HCT116 (cell line): ENCODE measurements at regions not wholly inside any gene's neighbourhood (a gene's known extent, or its start where the extent isn't known, plus 50 kb on each side); places are given as distances from the start of the nearest gene placed in this dataset.

ENCODE experiments used
- ATAC-seq: fragments of 200-7000 bp; cut with Tn5 transposase; 2 replicates; pipeline ENCODE4 v1.9.1; 2020; ENCODE audit warnings: mild to moderate bottlenecking, moderate library complexity
- BruUV-seq: library from RNA; stranded (reverse); fragments of 400-500 nt; replicated peaks from 2 replicates; lab custom pipeline; 2021; lab: Mats Ljungman, UMichigan
- CTCF ChIA-PET: fragments of 300-600 bp; sonication (Branson Sonifier 250); formaldehyde crosslinking; loops from one replicate; lab custom pipeline; 2021; ENCODE audit warnings: antibody characterized with exemption; lab: Charles Lee
- POLR2A ChIA-PET: fragments of 300-600, 350-600 bp; sonication (Branson Sonifier 250); formaldehyde crosslinking; loops from one replicate; lab custom pipeline; 2021; ENCODE audit warnings: antibody characterized with exemption; lab: Charles Lee
- RAD21 ChIA-PET, 2 experiments: fragments of 300-600 bp; sonication (Branson Sonifier 250); formaldehyde crosslinking; loops; one replicate each; lab custom pipeline; 2023; ENCODE audit warnings: low total read pairs in 2 of 2; ENCODE audit not compliant: uncharacterized antibody in 2 of 2, unreplicated experiment in 2 of 2, low non-redundant PET in 1 of 2; lab: Charles Lee
- DNase-seq: peaks from one replicate; pipeline ENCODE4 v3.0.0-alpha.2; 2010; ENCODE audit warnings: low read depth, low spot score
- H2AFZ ChIP-seq: fragments of 200-600 bp; shearing (Covaris generic), sonication (generic); 2 replicates; pipeline ENCODE4 v1.6.1; 2017; ENCODE audit warnings: low read depth, mixed run types, mixed read lengths, antibody characterized with exemption, low read length; ENCODE audit not compliant: poor library complexity, severe bottlenecking
- H3K27ac ChIP-seq: 2 replicates; pipeline ENCODE4 v1.5.1; 2012; ENCODE audit warnings: low read depth, low read length
- H3K27me3 ChIP-seq: fragments of 200-600 bp; sonication (generic); 2 replicates; pipeline ENCODE4 v1.6.1; 2016; ENCODE audit warnings: mixed run types, low read length, mixed read lengths; ENCODE audit not compliant: insufficient read depth
- H3K36me3 ChIP-seq, 2 experiments: fragments of 200-500 bp in 1 of 2; fragments of 200-600 bp in 1 of 2; sonication (Bioruptor generic) in 1 of 2; sonication (generic) in 1 of 2; 2 replicates each; pipeline versions ENCODE4 v1.5.1 to v1.6.1; 2014 to 2016; ENCODE audit warnings: low read length in 2 of 2, inconsistent platforms in 1 of 2, mixed read lengths in 1 of 2, mixed run types in 1 of 2; ENCODE audit not compliant: insufficient read depth in 2 of 2, control insufficient read depth in 1 of 2
- H3K4me1 ChIP-seq, 2 experiments: fragments of 200-600 bp in 1 of 2; sonication (generic) in 1 of 2; 2 replicates each; pipeline versions ENCODE4 v1.5.1 to v1.6.1; 2012 to 2017; ENCODE audit warnings: low read length in 2 of 2, inconsistent platforms in 1 of 2, mild to moderate bottlenecking in 1 of 2, mixed read lengths in 1 of 2, mixed run types in 1 of 2, moderate library complexity in 1 of 2; ENCODE audit not compliant: insufficient read depth in 2 of 2, control insufficient read depth in 1 of 2
- H3K4me2 ChIP-seq: fragments of 200-600 bp; sonication (generic); 2 replicates; pipeline ENCODE4 v1.6.1; 2017; ENCODE audit warnings: mixed run types, low read length, mixed read lengths
- H3K4me3 ChIP-seq, 2 experiments: fragments of 200-600 bp in 1 of 2; sonication (generic) in 1 of 2; replicated peaks in 1 of 2; 2 replicates each; pipeline ENCODE4 v1.5.1; 2011 to 2016; ENCODE audit warnings: low read length in 2 of 2, control low read depth in 1 of 2, low read depth in 1 of 2, mild to moderate bottlenecking in 1 of 2, mixed read lengths in 1 of 2, mixed run types in 1 of 2
- H3K79me2 ChIP-seq: fragments of 200-600 bp; sonication (generic); 2 replicates; pipeline ENCODE4 v1.6.1; 2017; ENCODE audit warnings: mild to moderate bottlenecking, mixed run types, low read length, moderate library complexity, mixed read lengths; ENCODE audit not compliant: insufficient read depth
- H3K9ac ChIP-seq: fragments of 200-600 bp; sonication (generic); 2 replicates; pipeline ENCODE4 v1.6.1; 2016; ENCODE audit warnings: low read length, mixed read lengths
- H3K9me2 ChIP-seq: fragments of 200-600 bp; sonication (generic), shearing (Covaris generic); 2 replicates; pipeline ENCODE4 v1.6.1; 2017; ENCODE audit warnings: mixed run types, mild to moderate bottlenecking, moderate library complexity; ENCODE audit not compliant: insufficient read depth
- H3K9me3 ChIP-seq, 2 experiments: fragments of 200-500 bp in 1 of 2; fragments of 200-600 bp in 1 of 2; sonication (Bioruptor generic) in 1 of 2; sonication (generic) in 1 of 2; 2 replicates each; pipeline ENCODE4 v1.6.1; 2014 to 2017; ENCODE audit warnings: low read length in 2 of 2, mixed read lengths in 2 of 2, inconsistent platforms in 1 of 2, low read depth in 1 of 2, mild to moderate bottlenecking in 1 of 2, mixed run types in 1 of 2, moderate library complexity in 1 of 2; ENCODE audit not compliant: control insufficient read depth in 1 of 2, insufficient read depth in 1 of 2
- H4K20me1 ChIP-seq: fragments of 200-600 bp; sonication (generic), shearing (Covaris generic); 2 replicates; pipeline ENCODE4 v1.6.1; 2017; ENCODE audit warnings: mixed run types, mild to moderate bottlenecking, moderate library complexity; ENCODE audit not compliant: insufficient read depth
- ATF3 ChIP-seq: IDR thresholded peaks from 2 replicates; pipeline ENCODE4 v1.6.1; 2012
- CEBPB ChIP-seq: IDR thresholded peaks from 2 replicates; pipeline ENCODE4 v1.6.1; 2012; ENCODE audit warnings: low read depth
- CTCF ChIP-seq, 3 experiments: fragments of 200-600 bp in 1 of 3; sonication (generic) in 1 of 3; IDR thresholded peaks in 2 of 3; conservative IDR thresholded peaks in 1 of 3; 2 replicates each; pipeline ENCODE4 v1.5.1; 2012 to 2017; ENCODE audit warnings: low read depth in 2 of 3, low read length in 2 of 3, antibody characterized with exemption in 1 of 3, borderline replicate concordance in 1 of 3, control low read depth in 1 of 3, mild to moderate bottlenecking in 1 of 3, mixed read lengths in 1 of 3, mixed run types in 1 of 3, moderate library complexity in 1 of 3; ENCODE audit not compliant: insufficient read depth in 1 of 3
- EGR1 ChIP-seq: IDR thresholded peaks from 2 replicates; pipeline ENCODE4 v1.6.1; 2012; ENCODE audit warnings: low read depth
- ELF1 ChIP-seq: IDR thresholded peaks from 2 replicates; pipeline ENCODE4 v1.6.1; 2012; ENCODE audit warnings: low read depth, borderline replicate concordance
- EZH2 ChIP-seq: fragments of 200-600 bp; sonication (generic); IDR thresholded peaks from 2 replicates; pipeline ENCODE4 v1.6.1; 2017; ENCODE audit warnings: antibody characterized with exemption, mixed run types
- EZH2phosphoT487 ChIP-seq: fragments of 200-600 bp; IDR thresholded peaks from 2 replicates; pipeline ENCODE4 v1.6.1; 2018; ENCODE audit warnings: antibody characterized with exemption, borderline replicate concordance
- JUND ChIP-seq: IDR thresholded peaks from 2 replicates; pipeline ENCODE4 v1.6.1; 2012
- MAX ChIP-seq: IDR thresholded peaks from 2 replicates; pipeline ENCODE4 v1.6.1; 2012
- POLR2A ChIP-seq: IDR thresholded peaks from 2 replicates; pipeline ENCODE4 v1.7.0; 2011; ENCODE audit warnings: borderline replicate concordance; ENCODE audit not compliant: insufficient read depth, insufficient read length; ENCODE audit errors: extremely low read depth
- POLR2AphosphoS5 ChIP-seq: IDR thresholded peaks from 2 replicates; pipeline ENCODE4 v1.6.1; 2011; ENCODE audit warnings: mild to moderate bottlenecking, low read depth, low read length, moderate library complexity
- RAD21 ChIP-seq: IDR thresholded peaks from 2 replicates; pipeline ENCODE4 v1.6.1; 2012; ENCODE audit warnings: low read depth, mild to moderate bottlenecking
- REST ChIP-seq: IDR thresholded peaks from 2 replicates; pipeline ENCODE4 v1.6.1; 2012; ENCODE audit warnings: low read depth
- SIN3A ChIP-seq: IDR thresholded peaks from 2 replicates; pipeline ENCODE4 v1.6.1; 2012; ENCODE audit warnings: low read depth
- SP1 ChIP-seq: IDR thresholded peaks from 2 replicates; pipeline ENCODE4 v1.6.1; 2012; ENCODE audit warnings: low read depth
- SRF ChIP-seq: IDR thresholded peaks from 2 replicates; pipeline ENCODE4 v1.6.1; 2012; ENCODE audit warnings: low read depth
- TCF7L2 ChIP-seq: IDR thresholded peaks from 2 replicates; pipeline ENCODE4 v1.7.0; 2011; ENCODE audit warnings: borderline replicate concordance, inconsistent platforms; ENCODE audit not compliant: insufficient read depth, insufficient read length; ENCODE audit errors: extremely low read depth
- ZBTB33 ChIP-seq: IDR thresholded peaks from 2 replicates; pipeline ENCODE4 v1.6.1; 2011; ENCODE audit warnings: mild to moderate bottlenecking, low read length, moderate library complexity; ENCODE audit not compliant: insufficient replicate concordance; ENCODE audit errors: extremely low read depth
- ZFX ChIP-seq: fragments of 450-650 bp; IDR thresholded peaks from 2 replicates; pipeline ENCODE4 v1.6.1; 2017
- ZNF274 ChIP-seq: fragments of 200-500 bp; sonication (Bioruptor generic); IDR thresholded peaks from 2 replicates; pipeline ENCODE4 v1.6.1; 2014; ENCODE audit warnings: mild to moderate bottlenecking, low read depth, low read length, inconsistent platforms
- intact Hi-C: fragments of 100-400 bp; cut with micrococcal nuclease; formaldehyde crosslinking; loops from 2 replicates; pipeline ENCODE4 v1.10.0; 2022

GRCh38 chr9:19937121-19937520 is 148.3 kb upstream of the SLC24A2 start:
- TF ChIP-seq MAX (no peak), EGR1 (no peak), RAD21 (no peak), SIN3A (no peak), EZH2phosphoT487 (no peak), TCF7L2 (no peak), ATF3 (no peak), POLR2AphosphoS5 (no peak), CEBPB (no peak), ELF1 (no peak), EZH2 (no peak), SRF (no peak), ZFX (no peak), POLR2A (no peak), ZNF274 (no peak), SP1 (no peak), REST (no peak), JUND (no peak), CTCF (IDR thresholded peaks at IDR 0.05 in 2 of 3, conservative IDR thresholded peaks at IDR 0.05 in 1 of 3; ENCODE audit: borderline replicate concordance in 1 of 3, insufficient read depth in 1 of 3, low read depth in 2 of 3, low read length in 2 of 3) (no peak), ZBTB33 (no peak)
- TF ChIP-seq, all 23 proteins: peak for 0
- Histone ChIP-seq H3K9me2 (no peaks in the 10 kb centered on the region), H3K4me3 (no peak overlapping the region), H3K27ac (no peak overlapping the region), H3K4me1 (no peaks in the 10 kb centered on the region), H3K27me3 (no peaks in the 10 kb centered on the region), H3K4me2 (no peak overlapping the region), H3K9ac (no peak overlapping the region), H3K9me3 (no peaks in the 10 kb centered on the region), H4K20me1 (no peaks in the 10 kb centered on the region), H3K36me3 (no peaks in the 10 kb centered on the region), H2AFZ (no peak overlapping the region), H3K79me2 (no peaks in the 10 kb centered on the region)
- RAD21 ChIA-PET, result no interaction called here
- DNase-seq (no peak), ATAC-seq (no peak)
- CTCF ChIA-PET, result no interaction called here
- intact Hi-C loops, result loop anchor here (10.0 kb wide), 1 partner anchor 398 kb away; no protein-coding TSS in a partner anchor
- POLR2A ChIA-PET, result no interaction called here
- no TSS peak for BruUV-seq
